ENCODE measurements at regions not wholly inside any gene's neighbourhood (a gene's known extent, or its start where the extent isn't known, plus 50 kb on each side); places are given as distances from the start of the nearest gene placed in this dataset.
"Not testable (repeated sequence)": the region's sequence is repeated elsewhere in the genome, so short reads cannot be mapped to it uniquely, and the experiment has no call there.

- intact Hi-C loops (cut with micrococcal nuclease), result no loop called here
- H3K36me3 Mint-ChIP-seq (ENCODE audit: low read depth), result no peaks in the 10 kb centered on the region
- H3K27ac Mint-ChIP-seq, result no peak overlapping the region
- no peaks in the 10 kb centered on the region for H3K9me3 Mint-ChIP-seq
- no peaks in the 10 kb centered on the region for H3K27me3 Mint-ChIP-seq (ENCODE audit: low read depth)
- DNase-seq (ENCODE audit: low spot score), result no peak
- H3K4me1 Mint-ChIP-seq (ENCODE audit: low read depth), result no peaks in the 10 kb centered on the region
- H3K4me3 Mint-ChIP-seq (ENCODE audit: low read depth), result no peak overlapping the region
Measured at GRCh38 chr1:118390955-118391354, 205.9 kb upstream of the SPAG17 start.

- no peak overlapping the region for H3K4me3 Mint-ChIP-seq (ENCODE audit: low read depth)
- H3K36me3 Mint-ChIP-seq (ENCODE audit: low read depth), result no peaks in the 10 kb centered on the region
- H3K4me1 Mint-ChIP-seq (ENCODE audit: low read depth), result no peaks in the 10 kb centered on the region
- no peak for DNase-seq (ENCODE audit: low spot score)
- intact Hi-C loops (cut with micrococcal nuclease), result no loop called here
- no peaks in the 10 kb centered on the region for H3K9me3 Mint-ChIP-seq
- H3K27me3 Mint-ChIP-seq (ENCODE audit: low read depth), result no peaks in the 10 kb centered on the region
- no peak overlapping the region for H3K27ac Mint-ChIP-seq
Measured at GRCh38 chr1:118388301-118388959, 203.4 kb upstream of the SPAG17 start.

GRCh38 chr1:118381197-118381869 lies 196.3 kb upstream of the SPAG17 start:
- Mint-ChIP-seq H3K4me3 (ENCODE audit: low read depth) (no peak overlapping the region), H3K27ac (no peak overlapping the region), H3K27me3 (ENCODE audit: low read depth) (no peaks in the 10 kb centered on the region), H3K36me3 (ENCODE audit: low read depth) (no peaks in the 10 kb centered on the region), H3K9me3 (peaks cover 9% of the 10 kb centered on the region), H3K4me1 (ENCODE audit: low read depth) (no peaks in the 10 kb centered on the region)
- intact Hi-C loops (cut with micrococcal nuclease), result no loop called here
- DNase-seq (ENCODE audit: low spot score), result no peak

DNA sequence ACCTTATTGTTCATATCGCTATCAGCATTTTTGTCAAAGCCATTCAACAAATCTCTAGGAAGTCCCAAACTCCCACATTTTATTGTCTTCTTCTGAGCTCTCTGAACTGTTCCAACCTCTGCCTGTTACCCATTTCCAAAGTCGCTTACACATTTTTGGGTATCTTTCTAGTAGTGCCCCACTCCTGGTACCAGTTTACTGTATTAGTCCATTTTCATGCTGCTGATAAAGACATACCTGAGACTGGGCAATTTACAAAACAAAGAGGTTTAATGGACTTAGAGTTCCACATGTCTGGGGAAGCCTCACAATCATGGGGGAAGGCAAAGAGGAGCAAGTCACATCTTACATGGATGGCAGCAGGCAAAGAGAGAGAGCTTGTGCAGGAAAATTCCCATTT lies 192.2 kb upstream of the SPAG17 start:
- peaks cover 29% of the 10 kb centered on the region for H3K9me3 Mint-ChIP-seq
- H3K4me3 Mint-ChIP-seq (ENCODE audit: low read depth); DNase-seq (ENCODE audit: low spot score); intact Hi-C loops (cut with micrococcal nuclease); H3K27me3 Mint-ChIP-seq (ENCODE audit: low read depth); H3K36me3 Mint-ChIP-seq (ENCODE audit: low read depth); H3K4me1 Mint-ChIP-seq (ENCODE audit: low read depth); H3K27ac Mint-ChIP-seq: not testable (repeated sequence)

DNA sequence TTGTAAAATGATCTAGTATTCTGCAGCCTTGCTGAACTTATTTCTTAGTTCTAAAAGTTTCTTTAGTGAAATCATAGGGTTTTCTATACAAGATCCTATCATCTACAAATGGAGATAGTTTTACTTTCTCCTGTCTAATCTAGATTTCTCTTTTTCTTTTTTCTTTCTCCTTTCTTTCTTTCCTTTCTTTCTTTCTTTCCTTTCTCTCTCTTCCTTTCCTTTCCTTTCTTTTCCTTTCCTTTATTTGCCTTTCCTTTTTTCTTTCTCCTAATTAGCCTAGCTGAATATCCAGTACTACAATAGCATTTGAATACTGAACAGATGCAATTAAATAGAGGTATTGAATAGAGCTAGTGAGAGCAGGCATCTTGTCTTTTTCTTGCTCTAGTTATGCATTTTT lies 186.6 kb upstream of the SPAG17 start:
- no peaks in the 10 kb centered on the region for H3K4me1 Mint-ChIP-seq (ENCODE audit: low read depth)
- H3K36me3 Mint-ChIP-seq (ENCODE audit: low read depth), result no peaks in the 10 kb centered on the region
- H3K27me3 Mint-ChIP-seq (ENCODE audit: low read depth), result no peaks in the 10 kb centered on the region
- H3K27ac Mint-ChIP-seq, result no peak overlapping the region
- no peak for DNase-seq (ENCODE audit: low spot score)
- intact Hi-C loops (cut with micrococcal nuclease), result no loop called here
- H3K4me3 Mint-ChIP-seq (ENCODE audit: low read depth), result no peak overlapping the region
- H3K9me3 Mint-ChIP-seq, result peaks cover 46% of the 10 kb centered on the region

DNA sequence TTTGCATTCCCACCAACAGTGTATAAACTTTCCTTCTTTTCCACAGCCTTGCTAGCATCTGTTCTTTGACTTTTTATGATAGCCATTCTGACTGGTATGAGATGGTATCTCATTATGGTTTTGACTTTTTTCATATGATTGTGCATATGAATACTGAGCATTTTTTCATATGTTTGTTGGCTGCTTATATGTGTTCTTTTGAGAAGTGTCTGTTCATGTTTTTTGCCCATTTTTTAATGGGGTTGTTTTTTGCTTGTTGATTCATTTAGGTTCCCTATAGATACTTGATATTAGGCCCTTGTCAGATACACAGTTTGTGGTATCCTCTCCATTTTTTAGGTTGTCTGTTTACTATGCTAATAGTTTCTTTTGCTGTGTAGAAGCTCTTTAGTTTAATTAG lies 185.8 kb upstream of the SPAG17 start:
- no peaks in the 10 kb centered on the region for H3K36me3 Mint-ChIP-seq (ENCODE audit: low read depth)
- no peaks in the 10 kb centered on the region for H3K27me3 Mint-ChIP-seq (ENCODE audit: low read depth)
- intact Hi-C loops (cut with micrococcal nuclease), result no loop called here
- DNase-seq (ENCODE audit: low spot score), result no peak
- peaks cover 52% of the 10 kb centered on the region for H3K9me3 Mint-ChIP-seq
- no peak overlapping the region for H3K27ac Mint-ChIP-seq
- H3K4me3 Mint-ChIP-seq (ENCODE audit: low read depth), result no peak overlapping the region
- H3K4me1 Mint-ChIP-seq (ENCODE audit: low read depth), result no peaks in the 10 kb centered on the region

- no peak for DNase-seq (ENCODE audit: low spot score)
- Mint-ChIP-seq H3K27me3 (ENCODE audit: low read depth) (no peaks in the 10 kb centered on the region), H3K27ac (no peak overlapping the region), H3K36me3 (ENCODE audit: low read depth) (no peaks in the 10 kb centered on the region), H3K9me3 (peaks cover 63% of the 10 kb centered on the region), H3K4me3 (ENCODE audit: low read depth) (no peak overlapping the region), H3K4me1 (ENCODE audit: low read depth) (no peaks in the 10 kb centered on the region)
- intact Hi-C loops (cut with micrococcal nuclease), result no loop called here
Measured at GRCh38 chr1:118366286-118366685, 181.3 kb upstream of the SPAG17 start.

DNA sequence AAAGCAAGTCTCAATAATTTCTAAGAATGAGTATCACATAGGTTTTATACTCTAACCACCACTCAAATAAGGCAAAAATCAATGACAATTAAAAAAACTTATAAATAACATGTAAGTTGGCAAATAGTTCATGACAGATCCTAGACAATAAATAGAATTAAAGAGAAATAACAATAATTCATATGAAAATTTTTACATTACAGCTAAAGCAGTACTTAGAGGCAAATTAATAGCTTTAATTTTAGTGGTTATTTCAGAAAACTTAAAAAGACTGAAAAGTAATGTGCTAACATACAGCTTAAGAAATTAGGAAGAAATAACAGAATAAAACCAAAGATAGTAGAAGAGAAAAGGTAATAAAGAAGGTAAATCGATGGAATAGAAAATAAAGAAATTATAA lies 179.9 kb upstream of the SPAG17 start:
- H3K36me3 Mint-ChIP-seq (ENCODE audit: low read depth), result no peaks in the 10 kb centered on the region
- H3K27ac Mint-ChIP-seq, result no peak overlapping the region
- no peak for DNase-seq (ENCODE audit: low spot score)
- no peak overlapping the region for H3K4me3 Mint-ChIP-seq (ENCODE audit: low read depth)
- peaks cover 61% of the 10 kb centered on the region for H3K9me3 Mint-ChIP-seq
- no peaks in the 10 kb centered on the region for H3K27me3 Mint-ChIP-seq (ENCODE audit: low read depth)
- intact Hi-C loops (cut with micrococcal nuclease), result no loop called here
- H3K4me1 Mint-ChIP-seq (ENCODE audit: low read depth), result no peaks in the 10 kb centered on the region

DNA sequence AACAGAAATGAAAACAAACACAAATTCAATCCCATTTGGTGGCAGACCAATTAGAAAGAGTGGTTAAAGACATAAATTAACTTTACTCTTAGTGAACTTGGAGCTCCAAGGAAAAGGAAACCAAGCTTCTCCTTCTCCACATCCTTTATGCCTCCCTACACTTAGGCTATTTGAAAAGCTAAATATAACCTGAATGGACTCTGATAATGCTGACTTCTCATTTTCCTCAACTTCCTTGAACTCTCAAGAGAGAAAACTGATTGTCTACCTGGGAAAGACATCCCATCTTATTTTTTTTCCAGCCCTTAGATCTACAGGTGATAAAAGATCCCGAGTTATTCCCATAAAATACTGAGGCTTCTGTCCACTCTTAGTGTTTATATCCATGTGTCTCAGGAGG lies 178.4 kb upstream of the SPAG17 start:
- peaks cover 52% of the 10 kb centered on the region for H3K9me3 Mint-ChIP-seq
- H3K27me3 Mint-ChIP-seq (ENCODE audit: low read depth), result no peaks in the 10 kb centered on the region
- intact Hi-C loops (cut with micrococcal nuclease), result no loop called here
- no peak overlapping the region for H3K4me3 Mint-ChIP-seq (ENCODE audit: low read depth)
- H3K4me1 Mint-ChIP-seq (ENCODE audit: low read depth), result no peaks in the 10 kb centered on the region
- no peaks in the 10 kb centered on the region for H3K36me3 Mint-ChIP-seq (ENCODE audit: low read depth)
- H3K27ac Mint-ChIP-seq, result no peak overlapping the region
- no peak for DNase-seq (ENCODE audit: low spot score)

DNA sequence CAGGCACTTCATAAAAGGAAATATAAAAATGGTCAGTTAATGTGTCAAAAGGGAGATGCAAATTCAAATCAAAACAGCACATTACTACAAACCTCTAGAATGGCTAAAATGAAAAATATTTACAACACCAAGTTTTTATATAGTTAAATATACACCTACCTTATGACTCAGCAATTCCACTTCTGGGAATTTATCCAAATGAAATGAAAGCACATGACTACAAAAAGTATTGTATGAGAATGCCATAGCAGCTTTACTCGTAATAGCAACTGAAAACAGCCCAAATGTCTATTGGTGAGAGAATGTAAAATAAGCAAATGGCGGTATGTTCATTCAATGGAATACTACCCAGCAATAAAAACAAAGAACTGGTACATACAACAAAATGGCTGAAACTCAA lies 175.8 kb upstream of the SPAG17 start:
- no peak for DNase-seq (ENCODE audit: low spot score)
- H3K27ac Mint-ChIP-seq, result no peak overlapping the region
- no peaks in the 10 kb centered on the region for H3K27me3 Mint-ChIP-seq (ENCODE audit: low read depth)
- H3K9me3 Mint-ChIP-seq, result peaks cover 44% of the 10 kb centered on the region
- intact Hi-C loops (cut with micrococcal nuclease), result no loop called here
- H3K36me3 Mint-ChIP-seq (ENCODE audit: low read depth), result no peaks in the 10 kb centered on the region
- H3K4me1 Mint-ChIP-seq (ENCODE audit: low read depth), result no peaks in the 10 kb centered on the region
- H3K4me3 Mint-ChIP-seq (ENCODE audit: low read depth), result no peak overlapping the region

GRCh38 chr1:118346936-118347335 lies 161.9 kb upstream of the SPAG17 start:
- peaks cover 12% of the 10 kb centered on the region for H3K9me3 Mint-ChIP-seq
- intact Hi-C loops (cut with micrococcal nuclease), result no loop called here
- no peak for DNase-seq (ENCODE audit: low spot score)
- no peaks in the 10 kb centered on the region for H3K4me1 Mint-ChIP-seq (ENCODE audit: low read depth)
- H3K4me3 Mint-ChIP-seq (ENCODE audit: low read depth), result no peak overlapping the region
- H3K27ac Mint-ChIP-seq, result no peak overlapping the region
- no peaks in the 10 kb centered on the region for H3K27me3 Mint-ChIP-seq (ENCODE audit: low read depth)
- H3K36me3 Mint-ChIP-seq (ENCODE audit: low read depth), result no peaks in the 10 kb centered on the region

DNA sequence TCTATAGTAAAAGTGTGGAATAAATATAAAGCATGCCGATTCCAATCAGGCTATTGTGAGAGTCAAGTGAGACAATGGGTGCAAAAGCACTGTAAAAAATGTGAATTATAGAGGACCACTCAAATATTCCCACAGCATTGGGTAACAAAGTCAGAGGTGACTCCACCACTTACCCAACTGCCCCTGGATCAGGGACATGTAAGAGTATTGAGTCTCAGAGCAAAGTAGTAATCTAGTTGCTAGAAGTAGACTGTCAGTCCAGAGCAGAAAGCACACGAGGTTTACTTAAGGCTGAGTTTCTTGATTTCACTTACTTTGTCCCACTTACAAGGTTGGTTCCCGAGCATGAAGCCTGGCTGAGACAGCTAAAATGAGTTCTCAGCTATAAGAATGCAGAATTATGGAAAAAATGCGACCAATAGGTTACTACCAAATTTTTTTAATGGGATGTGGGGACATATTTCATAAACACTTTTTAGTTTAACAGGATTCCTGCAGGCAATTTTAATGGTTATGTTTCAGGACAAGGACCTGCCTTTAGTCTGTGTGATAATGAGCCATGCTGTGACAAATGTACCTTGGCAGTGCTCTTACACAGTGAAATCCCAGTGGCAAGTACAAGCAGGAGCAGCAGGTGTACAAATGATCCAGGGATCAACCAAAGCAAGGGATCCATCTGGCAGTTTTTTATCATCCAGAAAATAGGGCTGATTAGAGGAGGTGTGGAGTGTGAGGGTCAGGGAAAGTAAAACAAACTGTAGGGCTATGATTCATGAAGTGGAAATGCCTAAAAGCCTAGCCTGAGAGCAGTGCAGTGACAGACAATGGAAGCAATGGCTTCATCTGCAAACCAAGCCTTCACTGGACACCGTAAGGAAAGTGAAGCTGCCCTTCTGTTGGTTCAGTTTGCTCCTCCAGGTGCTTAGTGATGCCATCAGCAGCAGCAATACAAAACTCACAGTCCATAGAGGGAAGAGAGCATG lies 156.2 kb upstream of the SPAG17 start:
- no peak for DNase-seq (ENCODE audit: low spot score)
- H3K27ac Mint-ChIP-seq, result no peak overlapping the region
- no peak overlapping the region for H3K4me3 Mint-ChIP-seq (ENCODE audit: low read depth)
- H3K9me3 Mint-ChIP-seq, result no peaks in the 10 kb centered on the region
- H3K36me3 Mint-ChIP-seq (ENCODE audit: low read depth), result no peaks in the 10 kb centered on the region
- intact Hi-C loops (cut with micrococcal nuclease), result no loop called here
- H3K4me1 Mint-ChIP-seq (ENCODE audit: low read depth), result no peaks in the 10 kb centered on the region
- no peaks in the 10 kb centered on the region for H3K27me3 Mint-ChIP-seq (ENCODE audit: low read depth)
